Stimulated activated CD8-positive, alpha-beta memory T cell treated with anti-CD3 and anti-CD28 coated beads, Interleukin-4, amount 100 ng/mL, for 24 hours (primary cell): ENCODE measurements at regions not wholly inside any gene's neighbourhood (a gene's known extent, or its start where the extent isn't known, plus 50 kb on each side); places are given as distances from the start of the nearest gene placed in this dataset.
"Not testable (repeated sequence)": the region's sequence is repeated elsewhere in the genome, so short reads cannot be mapped to it uniquely, and the experiment has no call there.

Source experiments
- DNase-seq: peaks from one replicate; pipeline ENCODE4 v3.0.0-alpha.2; 2020; ENCODE audit warnings: low read depth

GRCh38 chr6:145555084-145555483, 180.2 kb downstream of the EPM2A start:
- DNase-seq: no peak

DNA sequence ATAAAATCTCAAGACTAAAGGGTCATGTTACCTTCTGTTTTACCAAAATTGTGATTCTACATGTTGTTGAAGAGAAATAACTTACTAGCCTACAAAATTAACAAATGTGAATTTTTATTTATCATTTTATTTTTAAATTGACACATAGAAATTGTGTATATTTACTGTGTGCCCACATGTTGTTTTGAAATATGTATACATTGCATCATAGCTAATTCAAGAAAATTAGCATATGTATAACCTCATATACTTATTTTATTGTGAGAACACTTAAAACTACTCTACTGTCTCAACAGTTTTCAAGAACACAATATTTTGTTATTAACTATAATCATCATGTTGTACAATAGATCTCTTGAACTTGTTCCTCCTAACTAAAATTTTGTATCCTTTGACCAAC, 177.8 kb downstream of the EPM2A start:
- no peak for DNase-seq

DNA sequence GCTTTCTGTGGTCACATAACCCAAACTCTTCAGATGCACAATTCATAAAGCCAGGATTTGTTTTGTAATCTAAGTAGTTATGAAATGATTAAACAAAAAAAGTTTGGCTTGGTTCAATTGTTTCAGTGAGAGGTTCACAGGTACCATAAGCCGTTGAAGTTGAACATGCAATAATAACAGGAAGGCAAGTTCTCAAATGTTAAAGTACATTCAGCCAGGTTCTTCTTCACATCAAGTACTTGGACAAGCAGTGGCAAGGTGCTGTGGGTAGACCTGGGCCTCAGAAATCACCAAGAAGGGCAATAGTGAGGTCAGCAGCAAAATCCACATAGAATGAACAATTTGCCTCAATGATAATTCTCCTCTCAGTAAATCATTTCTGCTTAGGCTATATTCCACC, 175.5 kb downstream of the EPM2A start:
- no peak for DNase-seq

GRCh38 chr6:145561095-145562072, 173.9 kb downstream of the EPM2A start:
- DNase-seq: no peak

GRCh38 chr6:145562771-145563615, 172.3 kb downstream of the EPM2A start:
- no peak for DNase-seq

DNA sequence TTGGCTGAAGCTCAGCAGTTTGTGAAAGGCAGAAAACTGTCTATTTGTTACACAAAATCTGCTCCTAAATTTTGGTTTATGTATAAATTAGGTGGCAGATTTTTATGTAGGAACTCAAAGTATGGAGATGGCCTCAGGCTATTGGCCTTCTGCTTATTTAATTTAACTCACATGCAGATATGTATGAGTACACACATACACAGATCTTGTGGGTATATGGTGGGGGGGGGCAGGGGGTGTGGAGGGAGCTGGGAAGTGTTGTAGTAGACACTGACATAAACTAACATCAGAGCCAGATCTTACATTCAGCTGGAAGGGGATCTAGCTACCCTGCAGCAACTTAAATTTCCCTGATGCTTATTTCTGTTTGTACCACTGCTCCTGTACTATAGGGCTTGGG, 170.8 kb downstream of the EPM2A start:
- DNase-seq: no peak

DNA sequence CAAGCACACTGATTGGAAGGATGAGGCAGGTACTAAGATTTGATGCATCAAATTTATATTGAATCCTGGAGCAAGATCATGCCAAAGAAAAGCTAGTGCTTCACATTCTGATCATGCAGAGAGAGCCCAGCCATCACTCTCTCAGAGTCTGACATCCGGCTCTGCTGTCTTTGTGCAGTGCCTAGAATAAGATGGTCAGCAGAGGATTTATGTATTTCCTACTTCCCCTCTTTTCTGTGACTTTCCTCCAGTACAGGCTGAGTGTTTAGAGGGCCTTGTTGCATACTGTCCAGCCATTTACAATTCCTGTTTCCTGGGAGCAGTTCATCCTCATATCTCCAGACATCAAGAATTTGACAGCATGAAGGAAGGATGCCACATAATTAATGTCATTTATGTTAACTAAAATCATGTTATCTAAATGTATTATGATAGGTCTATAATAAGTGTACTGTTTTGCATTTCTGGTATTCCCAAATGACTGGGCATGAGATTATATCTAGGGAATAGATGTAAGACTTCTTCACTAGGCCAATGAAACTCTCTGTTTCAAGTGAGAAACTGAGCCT, 167.6 kb downstream of the EPM2A start:
- no peak for DNase-seq

DNA sequence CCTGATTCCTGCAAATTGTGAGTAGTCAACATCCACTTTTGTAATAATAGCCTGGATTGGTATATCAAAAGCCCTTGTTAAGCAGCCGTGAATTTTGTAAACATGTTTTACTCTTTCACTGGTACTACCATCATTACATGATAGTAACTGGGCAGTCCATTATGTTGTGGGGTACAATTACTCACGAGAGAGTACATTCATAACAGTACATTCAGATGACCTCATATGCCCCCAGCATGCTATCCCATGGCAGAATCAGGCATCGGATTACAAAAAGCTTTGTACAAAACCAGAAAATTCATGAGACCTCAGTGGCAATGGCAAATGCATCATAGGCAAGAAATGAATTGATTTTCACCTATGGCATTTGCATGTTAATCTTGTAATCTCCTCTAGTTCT, 166.2 kb downstream of the EPM2A start:
- no peak for DNase-seq

DNA sequence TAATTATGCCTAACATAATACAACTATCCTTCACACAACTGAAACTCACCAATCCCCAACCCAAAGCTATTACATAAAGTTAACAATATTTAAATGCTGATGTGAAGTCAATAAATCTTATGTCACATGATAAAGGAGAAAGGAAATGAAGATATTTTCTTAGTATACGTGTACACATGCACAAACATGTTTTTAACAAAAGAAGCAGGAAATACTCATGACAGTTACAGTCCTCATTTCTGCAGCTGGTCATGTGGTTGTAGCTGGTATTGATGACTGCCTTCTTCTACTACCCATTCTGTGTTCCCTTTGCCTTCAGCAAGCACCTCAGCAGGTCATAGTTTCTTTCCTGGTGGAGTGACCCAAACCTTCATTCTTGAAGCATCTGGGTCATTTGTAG, 165.0 kb downstream of the EPM2A start:
- not testable (repeated sequence) for DNase-seq

DNA sequence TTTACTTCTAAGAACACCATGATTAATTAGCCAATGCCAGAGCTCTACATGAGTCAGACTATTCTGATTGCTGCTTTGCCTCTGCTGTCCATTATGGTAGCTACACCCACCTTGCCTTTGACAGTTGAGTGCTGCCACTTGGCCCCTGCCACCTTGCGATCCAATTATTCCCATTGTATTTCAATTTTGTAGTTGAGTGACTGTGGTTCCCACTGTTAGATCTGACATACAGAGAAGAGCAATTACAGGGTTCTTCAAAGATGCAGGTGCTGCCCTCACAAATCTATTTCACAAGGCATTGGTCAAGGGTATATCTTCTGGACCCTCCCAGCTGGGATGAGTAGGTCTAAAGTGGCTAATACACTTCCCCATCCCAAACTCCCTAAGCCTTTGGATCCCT, 161.1 kb downstream of the EPM2A start:
- DNase-seq: not testable (repeated sequence)
